NCI-H1694 (cell line): ENCODE measurements at regions not wholly inside any gene's neighbourhood (a gene's known extent, or its start where the extent isn't known, plus 50 kb on each side); places are given as distances from the start of the nearest gene placed in this dataset.

ENCODE experiments used
- DNase-seq: peaks from one replicate; lab custom pipeline; 2025; lab: John Stamatoyannopoulos, UW

GRCh38 chr4:117941611-117942010 is 92.7 kb upstream of the NDST3 start:
- no peak for DNase-seq

GRCh38 chr4:117949621-117950020 is 84.7 kb upstream of the NDST3 start:
- DNase-seq, result no peak

- DNase-seq, result no peak
These were observed 76.7 kb upstream of the NDST3 start for GRCh38 chr4:117957571-117957970.

- DNase-seq, result peak; percentile 47
These were observed 68.7 kb upstream of the NDST3 start for GRCh38 chr4:117965622-117966021.

- no peak for DNase-seq
These were observed 65.7 kb upstream of the NDST3 start for GRCh38 chr4:117968606-117969005.

- DNase-seq, result no peak
These were observed 62.9 kb upstream of the NDST3 start for GRCh38 chr4:117971403-117971802.

GRCh38 chr4:117983541-117984365 is 50.5 kb upstream of the NDST3 start:
- no peak for DNase-seq

- DNase-seq, result no peak
These were observed 50.0 kb upstream of the NDST3 start for GRCh38 chr4:117984366-117984680.
